Mesenteric fat pad (tissue), 1 donor: ENCODE measurements at regions not wholly inside any gene's neighbourhood (a gene's known extent, or its start where the extent isn't known, plus 50 kb on each side); places are given as distances from the start of the nearest gene placed in this dataset.

Source experiments
- DNase-seq: peaks from one replicate; pipeline ENCODE4 v3.0.0-alpha.2; 2020; ENCODE audit warnings: low spot score
- donor health status: DM: yes; HTN: yes; CAD: no.

- no peak for DNase-seq
These were observed 311.4 kb downstream of the CDH26 start for GRCh38 chr20:60269573-60270162.

- DNase-seq, result no peak
These were observed 312.1 kb downstream of the CDH26 start for GRCh38 chr20:60270341-60270740.

- DNase-seq, result no peak
These were observed 313.4 kb downstream of the CDH26 start for GRCh38 chr20:60271597-60271996.

GRCh38 chr20:60272790-60273189 is 314.6 kb downstream of the CDH26 start:
- no peak for DNase-seq

GRCh38 chr20:60274717-60275116 is 316.5 kb downstream of the CDH26 start:
- DNase-seq, result no peak

GRCh38 chr20:60281295-60281694 is 323.1 kb downstream of the CDH26 start:
- no peak for DNase-seq

GRCh38 chr20:60283281-60283680 is 325.1 kb downstream of the CDH26 start:
- DNase-seq, result no peak

GRCh38 chr20:60286764-60287163 is 328.5 kb downstream of the CDH26 start:
- no peak for DNase-seq

- DNase-seq, result no peak
These were observed 330.7 kb downstream of the CDH26 start for GRCh38 chr20:60288945-60289344.

GRCh38 chr20:60292001-60292520 is 333.8 kb downstream of the CDH26 start:
- DNase-seq, result no peak

- DNase-seq, result no peak
These were observed 336.4 kb downstream of the CDH26 start for GRCh38 chr20:60294632-60295031.

- DNase-seq, result no peak
These were observed 337.0 kb downstream of the CDH26 start for GRCh38 chr20:60295214-60295613.

- DNase-seq, result no peak
These were observed 339.4 kb downstream of the CDH26 start for GRCh38 chr20:60297649-60298048.

- DNase-seq, result no peak
These were observed 340.4 kb downstream of the CDH26 start for GRCh38 chr20:60298647-60299046.

GRCh38 chr20:60299951-60300350 is 341.7 kb downstream of the CDH26 start:
- DNase-seq, result no peak

GRCh38 chr20:60300374-60300773 is 342.2 kb downstream of the CDH26 start:
- no peak for DNase-seq

GRCh38 chr20:60302875-60303274 is 344.7 kb downstream of the CDH26 start:
- DNase-seq, result no peak

- no peak for DNase-seq
These were observed 345.9 kb downstream of the CDH26 start for GRCh38 chr20:60304026-60304590.

GRCh38 chr20:60304931-60305330 is 346.7 kb downstream of the CDH26 start:
- no peak for DNase-seq

GRCh38 chr20:60306105-60306504 is 347.9 kb downstream of the CDH26 start:
- DNase-seq, result no peak

- no peak for DNase-seq
These were observed 348.3 kb downstream of the CDH26 start for GRCh38 chr20:60306551-60306950.

GRCh38 chr20:60310560-60311349 is 352.5 kb downstream of the CDH26 start:
- DNase-seq, result no peak
